Kidney epithelial cell (primary cell): ENCODE measurements at regions not wholly inside any gene's neighbourhood (a gene's known extent, or its start where the extent isn't known, plus 50 kb on each side); places are given as distances from the start of the nearest gene placed in this dataset.

Experiments
- DNase-seq: peaks from one replicate; pipeline ENCODE4 v3.0.0-alpha.2; 2010; ENCODE audit warnings: low read depth
- H3K27me3 ChIP-seq: 2 replicates; pipeline ENCODE4 v1.6.0; 2011; ENCODE audit warnings: low read length; ENCODE audit not compliant: control insufficient read depth, insufficient read depth
- H3K36me3 ChIP-seq: 2 replicates; pipeline ENCODE4 v1.5.1; 2011; ENCODE audit warnings: low read length; ENCODE audit not compliant: control insufficient read depth, insufficient read depth
- H3K4me3 ChIP-seq: 2 replicates; pipeline ENCODE4 v1.5.1; 2011; ENCODE audit warnings: low read depth, mild to moderate bottlenecking, control low read depth, low read length
- CTCF ChIP-seq: IDR thresholded peaks from 2 replicates; pipeline ENCODE4 v1.5.1; 2011; ENCODE audit warnings: mild to moderate bottlenecking, moderate library complexity, low read length, control low read depth, inconsistent platforms; ENCODE audit not compliant: insufficient read depth, poor library complexity, severe bottlenecking

GRCh38 chr13:111517641-111518010 lies 197.2 kb downstream of the TEX29 start:
- no peak for TF ChIP-seq CTCF
- Histone ChIP-seq H3K27me3 (peaks cover 3% of the 10 kb centered on the region), H3K4me3 (no peak overlapping the region)

DNA sequence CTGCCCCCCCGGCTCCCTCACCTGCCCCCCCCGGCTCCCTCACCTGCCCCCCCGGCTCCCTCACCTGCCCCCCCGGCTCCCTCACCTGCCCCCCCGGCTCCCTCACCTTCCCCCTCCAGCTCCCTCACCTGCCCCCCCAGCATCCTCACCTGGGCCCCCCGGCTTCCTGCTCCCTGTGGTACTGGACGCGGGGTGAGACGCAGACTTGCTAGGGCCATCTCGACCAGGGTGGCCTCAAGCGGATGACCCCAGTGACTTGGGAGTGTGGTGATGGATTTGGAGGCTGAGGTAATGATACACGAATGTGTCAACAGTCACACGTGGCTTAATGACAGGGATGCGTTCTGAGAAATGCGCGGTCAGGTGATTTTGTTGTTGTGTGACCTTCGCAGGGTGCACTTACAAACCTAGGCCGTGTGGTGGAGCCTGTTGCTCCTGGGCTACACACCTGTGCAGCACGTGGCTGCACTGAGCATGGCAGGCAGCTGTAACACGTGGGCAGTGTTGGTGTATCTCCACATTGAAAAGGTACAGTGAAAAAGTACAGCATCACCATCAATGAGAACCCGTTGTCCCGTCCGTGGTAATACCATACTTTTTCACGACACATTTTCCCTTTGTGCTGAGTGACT lies 197.8 kb downstream of the TEX29 start:
- TF ChIP-seq CTCF = no peak
- no peak for DNase-seq
- no peaks in the 10 kb centered on the region for H3K36me3 ChIP-seq
- peaks cover 3% of the 10 kb centered on the region for H3K27me3 ChIP-seq
- no peak overlapping the region for H3K4me3 ChIP-seq

More at GRCh38 chr13:111517641-111518010, 197.2 kb downstream of the TEX29 start:
- no peak for DNase-seq
- no peaks in the 10 kb centered on the region for H3K36me3 ChIP-seq

GRCh38 chr13:111519041-111519440 lies 198.6 kb downstream of the TEX29 start:
- Histone ChIP-seq H3K36me3 (no peaks in the 10 kb centered on the region), H3K27me3 (peaks cover 3% of the 10 kb centered on the region), H3K4me3 (no peak overlapping the region)
- DNase-seq = no peak
- no peak for TF ChIP-seq CTCF

DNA sequence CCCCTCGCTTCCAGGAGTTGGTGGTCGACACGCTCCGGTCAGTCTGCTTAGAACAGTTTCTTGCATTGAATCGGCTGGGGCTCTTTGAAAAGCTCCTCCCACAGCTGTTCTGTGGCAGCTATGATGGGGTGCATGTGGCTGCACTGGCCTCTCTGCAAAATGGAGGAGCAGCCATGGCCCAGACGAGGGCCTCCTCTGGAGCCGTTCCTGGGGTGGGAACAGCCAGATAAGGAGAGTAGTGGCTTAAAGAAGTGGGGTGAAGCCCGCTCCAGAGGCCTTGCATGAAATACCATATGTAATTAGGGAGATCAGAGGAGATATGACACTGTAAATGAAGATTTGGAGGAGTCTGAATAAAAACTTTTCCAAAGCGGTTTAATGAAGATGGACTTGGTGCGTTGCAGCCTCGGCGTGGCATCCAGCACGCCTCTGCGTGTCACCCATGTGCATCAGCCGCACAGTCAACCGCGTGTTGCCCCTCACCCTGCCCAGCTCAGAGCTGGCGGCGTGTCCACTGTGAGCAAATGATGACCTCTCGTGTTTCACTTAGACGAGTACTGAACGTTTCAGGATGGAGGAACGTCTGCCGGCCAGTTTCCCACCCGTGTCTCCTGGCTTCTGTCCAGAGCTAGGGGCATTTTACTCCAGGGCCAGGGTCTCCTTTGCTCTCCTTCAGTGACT lies 199.2 kb downstream of the TEX29 start:
- no peaks in the 10 kb centered on the region for H3K36me3 ChIP-seq
- peaks cover 2% of the 10 kb centered on the region for H3K27me3 ChIP-seq
- no peak overlapping the region for H3K4me3 ChIP-seq
- no peak for DNase-seq
- TF ChIP-seq CTCF = no peak

DNA sequence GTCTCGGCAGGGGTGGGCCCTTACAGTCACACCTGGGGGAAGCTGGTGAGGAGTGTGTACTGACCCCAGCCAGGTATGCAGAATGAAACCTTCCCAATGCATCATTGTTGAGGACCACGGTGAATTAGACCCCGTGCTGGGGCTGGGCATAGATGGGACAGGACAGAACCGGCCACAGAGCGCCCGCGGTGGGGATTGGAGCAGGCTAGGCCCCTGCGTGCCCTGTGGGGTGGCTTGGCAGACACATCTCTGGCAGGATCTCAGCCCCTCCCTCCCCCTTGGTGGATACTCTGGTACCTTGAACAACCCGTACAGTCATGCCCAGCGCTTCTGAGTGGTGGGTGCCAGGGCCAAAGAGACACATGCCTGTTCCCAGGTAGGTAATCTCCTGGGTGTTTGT lies 200.6 kb downstream of the TEX29 start:
- no peaks in the 10 kb centered on the region for H3K36me3 ChIP-seq
- DNase-seq = no peak
- H3K27me3 ChIP-seq = no peaks in the 10 kb centered on the region
- no peak overlapping the region for H3K4me3 ChIP-seq
- no peak for TF ChIP-seq CTCF
